Activated CD4-positive, alpha-beta T cell treated with anti-CD3 and anti-CD28 coated beads for 24 hours (primary cell): ENCODE measurements at regions not wholly inside any gene's neighbourhood (a gene's known extent, or its start where the extent isn't known, plus 50 kb on each side); places are given as distances from the start of the nearest gene placed in this dataset.

Experiments
- DNase-seq, 2 donors: peaks; one replicate each; pipeline ENCODE4 v3.0.0-alpha.2; 2020; ENCODE audit warnings: low read depth in 2 of 2

- DNase-seq = no peak
These were observed 139.4 kb upstream of the FRMD6 start for GRCh38 chr14:51512316-51512715.

DNA sequence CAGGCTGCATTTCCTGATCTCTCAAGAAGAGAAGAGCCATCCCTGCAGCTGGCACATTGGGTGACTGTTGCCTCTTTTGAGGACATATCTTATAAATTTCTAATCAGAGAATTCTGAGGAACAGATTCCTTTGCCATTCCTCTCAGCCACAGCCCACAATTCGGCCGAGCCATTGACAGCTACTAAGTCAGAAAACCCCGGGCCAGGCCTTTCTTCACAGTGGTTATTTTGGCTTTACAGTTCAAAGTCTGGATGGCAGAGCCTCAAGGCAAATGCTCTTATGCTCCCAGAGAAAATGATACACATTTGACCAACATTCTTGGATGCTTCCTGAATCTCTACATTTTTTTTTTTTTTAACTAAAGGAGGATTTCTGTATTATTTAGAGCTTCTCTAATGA is 138.4 kb upstream of the FRMD6 start:
- no peak for DNase-seq

DNA sequence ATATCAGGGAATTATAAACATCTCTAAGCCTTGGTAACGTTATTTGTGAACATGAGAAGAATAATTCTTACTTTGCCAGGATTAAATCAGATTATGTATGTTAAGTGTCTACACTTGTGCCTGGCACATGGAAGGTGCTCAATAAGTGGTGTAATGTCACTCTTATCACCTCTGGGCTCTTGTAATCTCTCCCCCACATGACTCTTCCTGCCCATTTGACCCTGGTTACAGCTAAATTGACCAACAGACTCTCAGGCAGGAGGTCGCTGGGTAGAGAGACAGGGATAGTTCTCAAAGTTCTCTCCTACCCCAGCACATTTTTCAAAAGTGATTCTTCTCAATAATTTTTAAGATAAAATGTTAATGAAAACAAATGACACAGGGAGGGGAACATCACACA is 137.8 kb upstream of the FRMD6 start:
- no peak for DNase-seq

DNA sequence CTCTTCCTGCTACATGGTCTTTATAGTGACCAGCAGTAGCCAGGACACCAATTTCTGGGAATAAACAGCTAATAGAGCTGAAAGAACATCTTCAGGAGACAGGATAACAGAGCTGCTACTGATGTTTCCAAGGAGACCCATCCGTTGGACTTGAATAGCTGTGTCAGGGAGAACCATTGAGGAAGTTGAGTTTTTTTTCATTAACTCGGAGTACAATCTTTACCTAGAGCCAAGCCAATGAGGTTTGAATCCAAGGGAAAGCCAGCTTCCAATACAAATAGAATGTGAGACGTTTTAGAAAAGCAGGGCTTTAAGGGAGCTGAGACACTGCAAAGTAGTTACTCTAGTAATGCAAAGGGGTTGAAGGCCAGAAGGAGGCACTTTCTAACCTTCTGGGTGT is 136.1 kb upstream of the FRMD6 start:
- no peak for DNase-seq

- DNase-seq = no peak
These were observed 134.9 kb upstream of the FRMD6 start for GRCh38 chr14:51516706-51517395.

DNA sequence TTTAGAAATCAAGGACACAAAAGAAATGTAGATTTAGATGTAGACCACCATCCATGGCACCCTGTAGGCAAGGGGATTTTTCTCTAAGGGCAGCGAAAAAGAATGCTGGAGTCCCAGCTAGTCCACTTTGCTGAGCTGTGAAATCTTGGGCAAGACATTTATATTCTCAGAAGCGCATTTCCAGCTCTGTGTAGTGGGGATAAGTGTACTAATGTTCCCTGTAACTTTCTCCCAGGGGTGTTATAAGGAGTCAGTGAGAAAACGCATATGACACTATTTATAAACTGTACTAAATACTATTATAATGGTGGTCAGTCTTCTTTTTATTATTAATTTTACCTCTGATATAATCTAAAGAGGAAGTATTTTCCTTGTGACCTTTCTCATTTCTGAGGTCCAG is 133.4 kb upstream of the FRMD6 start:
- no peak for DNase-seq

DNA sequence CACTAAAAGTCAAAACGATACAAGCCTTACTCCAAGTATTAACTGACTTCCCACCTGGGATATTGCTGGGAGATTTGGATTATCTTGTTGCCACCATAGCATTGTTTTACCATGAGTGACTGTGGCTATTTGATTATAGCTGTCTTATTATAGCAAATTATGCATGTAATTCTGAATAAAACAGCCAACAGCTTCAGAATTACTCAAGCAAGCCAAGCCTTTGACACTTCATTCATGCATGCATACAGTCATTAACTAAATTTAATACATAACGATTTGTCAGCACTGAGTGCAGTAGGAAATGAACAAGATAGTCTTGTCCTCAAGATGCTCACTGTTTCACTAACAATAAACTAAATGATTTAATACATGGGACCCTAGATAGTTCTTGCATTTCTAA is 133.0 kb upstream of the FRMD6 start:
- DNase-seq = no peak

GRCh38 chr14:51520087-51520486 is 131.6 kb upstream of the FRMD6 start:
- no peak for DNase-seq

- DNase-seq = no peak
These were observed 129.9 kb upstream of the FRMD6 start for GRCh38 chr14:51521764-51522163.

- no peak for DNase-seq
These were observed 128.5 kb upstream of the FRMD6 start for GRCh38 chr14:51523243-51523642.

DNA sequence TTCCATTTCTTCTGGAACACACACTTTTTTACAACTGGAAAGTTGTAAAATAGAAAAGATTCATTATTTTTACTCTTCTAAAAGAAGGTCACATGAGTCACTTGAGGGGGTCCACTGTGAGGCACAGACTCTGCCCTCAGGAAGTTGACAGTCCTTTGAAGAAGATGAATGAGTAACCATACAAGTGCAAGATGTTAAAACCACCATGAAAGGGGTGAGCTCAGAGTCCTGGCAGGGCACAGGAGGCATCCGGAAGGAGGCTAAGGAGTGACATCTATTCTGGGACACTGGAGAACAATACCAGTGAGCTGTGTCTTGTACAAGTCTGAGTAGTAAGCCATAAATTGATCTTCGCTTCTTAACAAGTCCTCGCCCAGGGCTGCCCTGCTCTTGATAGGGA is 126.0 kb upstream of the FRMD6 start:
- no peak for DNase-seq

DNA sequence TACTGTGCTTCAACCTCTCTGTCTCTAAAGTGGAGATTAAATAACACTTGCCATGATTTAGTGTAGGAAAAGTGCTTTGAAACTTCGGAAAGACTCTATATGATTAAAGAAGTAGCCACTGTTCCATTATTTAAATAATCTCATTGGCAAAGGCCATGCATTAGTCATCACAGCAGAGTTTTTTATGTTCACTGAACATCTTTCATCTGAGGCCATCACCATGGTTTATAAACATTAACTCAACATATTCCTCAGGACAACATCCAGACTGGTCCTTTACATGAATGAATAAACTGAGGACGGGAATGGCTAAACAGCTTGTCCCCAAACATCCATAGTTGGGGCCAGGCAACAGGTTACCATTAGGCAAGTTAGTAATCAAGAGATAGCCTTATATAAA is 124.6 kb upstream of the FRMD6 start:
- no peak for DNase-seq

GRCh38 chr14:51529736-51530135 is 122.0 kb upstream of the FRMD6 start:
- no peak for DNase-seq

DNA sequence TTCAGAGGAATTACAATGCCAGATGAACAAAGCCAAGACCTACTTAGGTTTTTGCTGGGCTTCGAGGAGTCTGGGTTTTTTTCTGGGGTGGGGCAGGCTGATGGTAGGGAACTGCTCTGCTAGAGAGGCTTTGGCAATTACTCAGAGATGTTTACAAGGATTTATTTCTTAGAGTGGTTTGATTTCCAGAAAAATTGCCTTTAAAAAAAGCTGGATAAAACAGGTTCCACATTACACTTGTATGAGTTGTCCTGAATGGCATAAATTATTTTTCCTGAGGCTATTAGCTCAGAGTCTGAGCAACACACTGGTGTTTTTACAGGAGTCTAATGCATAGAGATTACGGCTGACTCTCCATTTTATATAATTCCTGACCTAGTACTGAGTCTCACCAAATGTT is 118.5 kb upstream of the FRMD6 start:
- DNase-seq = no peak

- no peak for DNase-seq
These were observed 117.7 kb upstream of the FRMD6 start for GRCh38 chr14:51533872-51534553.

DNA sequence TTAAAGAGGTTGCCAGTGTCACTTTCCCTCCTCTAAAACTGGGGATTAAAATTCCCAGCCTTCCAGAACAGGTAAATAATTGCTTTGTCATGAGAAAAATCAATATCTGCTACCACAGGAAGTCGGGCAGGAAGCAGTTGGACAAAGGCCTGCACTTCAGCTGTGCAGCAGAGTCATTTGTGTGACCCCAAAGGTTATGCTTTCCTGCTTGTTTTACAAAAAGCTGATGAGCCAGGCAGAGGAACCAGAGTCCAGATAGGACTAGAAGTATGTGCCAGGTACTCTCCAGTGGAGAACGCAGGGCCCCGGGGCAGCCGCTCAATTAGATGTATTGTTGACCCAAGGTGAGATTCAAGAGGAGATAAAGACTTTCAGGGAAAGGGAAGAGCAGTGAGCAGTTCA is 117.1 kb upstream of the FRMD6 start:
- no peak for DNase-seq

DNA sequence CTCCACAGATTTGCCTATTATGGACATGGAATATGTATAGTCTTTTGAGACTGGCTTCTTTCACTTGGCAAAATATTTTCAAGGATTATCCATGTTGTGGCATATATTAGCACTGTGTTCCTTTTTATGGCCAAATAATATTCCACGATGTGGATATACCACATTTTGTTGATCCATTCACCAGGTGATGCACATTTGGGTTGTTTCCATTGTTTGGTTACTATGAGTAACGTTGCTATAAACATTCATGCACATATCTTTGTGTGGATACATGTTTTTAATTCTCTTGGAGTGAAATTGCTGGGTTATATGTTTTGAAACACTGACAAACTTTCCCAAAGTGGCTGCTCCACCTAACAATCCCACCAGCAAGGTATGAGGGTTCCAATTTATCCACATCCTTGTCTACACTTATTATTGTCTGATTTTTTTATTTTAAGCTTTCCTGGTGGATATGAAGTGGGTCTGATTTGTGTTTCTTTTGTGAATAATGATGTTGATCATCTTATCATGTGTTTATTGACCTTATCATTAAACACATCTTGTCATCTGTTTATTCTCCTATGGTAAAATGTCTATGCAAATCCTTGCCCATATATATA is 116.2 kb upstream of the FRMD6 start:
- DNase-seq = no peak

DNA sequence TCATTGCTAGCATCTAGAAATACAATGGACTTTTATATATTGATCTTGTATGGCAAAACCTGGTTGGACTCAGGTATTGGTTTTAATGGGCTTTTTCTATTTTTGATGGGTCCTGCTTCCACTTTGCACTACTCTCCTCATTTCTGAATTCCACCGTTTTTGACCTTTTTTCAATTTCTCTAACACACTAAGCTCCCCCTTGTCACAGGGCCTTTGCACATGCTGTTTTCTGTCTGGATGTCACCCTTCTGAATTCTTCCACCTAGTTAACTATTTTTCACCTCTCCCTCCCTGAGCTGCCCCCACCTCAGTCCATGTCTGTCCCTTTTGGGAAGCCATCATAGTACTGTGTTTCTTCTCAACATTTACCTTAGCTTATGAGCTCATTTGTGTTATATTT is 112.7 kb upstream of the FRMD6 start:
- DNase-seq = no peak

DNA sequence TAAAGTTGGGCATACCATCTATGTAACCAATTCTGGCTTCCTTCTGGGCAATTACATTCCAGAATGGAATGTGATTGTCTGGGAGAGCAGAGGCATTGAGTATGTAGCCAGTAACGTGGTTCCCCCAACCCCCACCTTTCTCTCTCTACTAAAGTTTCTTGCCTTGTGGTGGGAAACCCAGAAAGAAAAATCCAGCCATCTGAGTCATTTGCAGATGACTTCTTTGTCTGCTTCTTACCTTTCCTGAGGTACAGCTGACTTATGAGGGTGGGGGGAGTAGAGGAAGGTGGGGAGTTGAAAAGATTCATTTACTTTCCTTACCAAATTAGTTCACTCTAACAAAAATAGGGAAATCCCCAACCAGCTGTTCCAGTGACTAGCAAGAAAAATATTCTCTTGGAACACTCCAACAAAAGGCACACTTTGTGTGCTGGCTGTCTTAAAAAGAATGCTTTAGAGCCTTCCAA is 112.1 kb upstream of the FRMD6 start:
- no peak for DNase-seq

DNA sequence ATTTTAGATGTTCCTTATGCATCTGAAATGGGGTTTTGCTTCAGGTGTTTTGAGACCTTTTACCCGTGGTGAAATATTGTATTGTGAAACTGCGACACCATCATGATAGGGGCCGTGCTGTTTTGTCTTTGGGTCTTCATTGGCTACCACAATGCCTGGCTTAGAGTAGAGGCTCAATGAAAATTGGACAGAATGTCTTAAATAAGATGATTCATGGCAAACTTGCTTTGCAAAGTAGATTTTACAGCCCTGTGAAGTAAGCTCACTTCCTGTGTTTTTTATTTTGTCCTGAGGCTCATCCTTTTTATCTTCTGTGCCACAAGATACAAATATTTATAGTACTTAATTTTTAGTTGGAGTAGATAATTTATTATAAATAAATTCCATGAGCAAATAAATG is 111.3 kb upstream of the FRMD6 start:
- no peak for DNase-seq

GRCh38 chr14:51544471-51544870 is 107.2 kb upstream of the FRMD6 start:
- DNase-seq = no peak

DNA sequence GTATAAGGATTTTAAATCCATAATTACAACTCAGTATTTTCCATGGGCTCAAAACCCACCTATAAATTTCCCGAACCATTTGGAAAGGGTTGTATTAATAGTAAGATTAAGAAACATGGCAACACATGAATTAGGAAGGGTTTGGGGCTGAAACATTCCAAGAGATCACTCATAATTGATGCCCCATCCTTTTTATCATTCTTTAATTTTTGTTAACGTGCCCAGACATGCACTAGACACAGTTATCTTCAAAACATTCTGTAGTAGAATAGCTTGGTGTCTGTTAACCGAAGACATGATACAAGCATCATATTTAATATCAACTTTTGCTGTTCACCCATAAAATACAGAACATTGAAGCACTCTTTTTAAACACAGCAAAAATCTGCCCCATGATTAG is 106.8 kb upstream of the FRMD6 start:
- no peak for DNase-seq

DNA sequence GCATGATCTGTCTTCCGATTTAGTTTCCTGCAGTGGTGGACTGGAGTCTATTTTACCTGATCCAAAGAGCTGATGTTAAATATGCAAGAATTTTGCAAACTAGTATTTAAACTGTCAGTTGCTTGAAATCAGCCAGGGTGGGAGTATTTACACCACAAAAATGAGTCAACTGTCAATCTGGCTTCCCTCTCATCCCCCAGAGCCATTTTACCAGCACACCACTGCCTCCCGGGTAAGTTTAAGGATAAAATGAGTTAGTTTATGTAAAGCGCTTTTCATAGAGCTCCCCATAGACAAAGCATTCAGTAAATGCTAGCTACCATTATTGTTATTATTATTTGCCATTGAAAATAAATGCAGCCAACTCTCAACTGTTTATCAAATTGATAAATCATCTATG is 106.3 kb upstream of the FRMD6 start:
- no peak for DNase-seq
